ENCODE measurements at regions not wholly inside any gene's neighbourhood (a gene's known extent, or its start where the extent isn't known, plus 50 kb on each side); places are given as distances from the start of the nearest gene placed in this dataset.
"Not testable (repeated sequence)": the region's sequence is repeated elsewhere in the genome, so short reads cannot be mapped to it uniquely, and the experiment has no call there.

- TF ChIP-seq CTCF (IDR thresholded peaks at IDR 0.05); ZFX (IDR thresholded peaks at IDR 0.05; ENCODE audit: borderline replicate concordance): not testable (repeated sequence)
These were observed 84.0 kb upstream of the ZSCAN2 start for GRCh38 chr15:84516773-84517172.

All from 22Rv1 (cell line).